Osteocyte (in vitro differentiated cells): ENCODE measurements at regions not wholly inside any gene's neighbourhood (a gene's known extent, or its start where the extent isn't known, plus 50 kb on each side); places are given as distances from the start of the nearest gene placed in this dataset.

Source experiments
- DNase-seq: peaks from one replicate; pipeline ENCODE4 v3.0.0; 2021; ENCODE audit warnings: mixed read lengths; ENCODE audit not compliant: unreplicated experiment; ENCODE audit errors: extremely low spot score
- H3K27ac Mint-ChIP-seq: one replicate; pipeline ENCODE4 v1.8.0; 2021; ENCODE audit warnings: mild to moderate bottlenecking, mixed read lengths; ENCODE audit not compliant: unreplicated experiment
- H3K27me3 Mint-ChIP-seq: one replicate; pipeline ENCODE4 v1.8.0; 2021; ENCODE audit warnings: mixed read lengths; ENCODE audit not compliant: unreplicated experiment
- H3K36me3 Mint-ChIP-seq: one replicate; pipeline ENCODE4 v1.8.0; 2021; ENCODE audit warnings: mixed read lengths; ENCODE audit not compliant: unreplicated experiment
- H3K4me1 Mint-ChIP-seq: one replicate; pipeline ENCODE4 v1.8.0; 2021; ENCODE audit warnings: mixed read lengths; ENCODE audit not compliant: unreplicated experiment
- H3K4me3 Mint-ChIP-seq: one replicate; pipeline ENCODE4 v1.8.0; 2021; ENCODE audit warnings: mild to moderate bottlenecking, moderate library complexity, mixed read lengths; ENCODE audit not compliant: unreplicated experiment
- H3K9me3 Mint-ChIP-seq: one replicate; pipeline ENCODE4 v1.8.0; 2021; ENCODE audit warnings: mixed read lengths; ENCODE audit not compliant: unreplicated experiment
- CTCF ChIP-seq: fragments of 200-600 bp; sonication (generic); IDR thresholded peaks from 2 replicates; pipeline ENCODE4 v1.5.0; 2021; ENCODE audit warnings: antibody characterized with exemption, mild to moderate bottlenecking, moderate library complexity

GRCh38 chr3:144060881-144061280 is 89.3 kb downstream of the DIPK2A start:
- Mint-ChIP-seq H3K36me3 (no peaks in the 10 kb centered on the region), H3K27ac (peak overlapping the region; percentile 33), H3K4me1 (peaks cover 8% of the 10 kb centered on the region), H3K9me3 (no peaks in the 10 kb centered on the region), H3K27me3 (no peaks in the 10 kb centered on the region), H3K4me3 (no peak overlapping the region)
- no peak for TF ChIP-seq CTCF
- no peak for DNase-seq

GRCh38 chr3:144063306-144063705 is 91.7 kb downstream of the DIPK2A start:
- no peak overlapping the region for H3K27ac Mint-ChIP-seq
- TF ChIP-seq CTCF = no peak
- peaks cover 3% of the 10 kb centered on the region for H3K4me1 Mint-ChIP-seq
- no peak overlapping the region for H3K4me3 Mint-ChIP-seq
- no peaks in the 10 kb centered on the region for H3K27me3 Mint-ChIP-seq
- H3K36me3 Mint-ChIP-seq = no peaks in the 10 kb centered on the region
- no peaks in the 10 kb centered on the region for H3K9me3 Mint-ChIP-seq
- no peak for DNase-seq

- Mint-ChIP-seq H3K36me3 (peaks cover 5% of the 10 kb centered on the region), H3K9me3 (peaks cover 10% of the 10 kb centered on the region), H3K4me3 (no peak overlapping the region), H3K4me1 (no peaks in the 10 kb centered on the region), H3K27me3 (no peaks in the 10 kb centered on the region), H3K27ac (no peak overlapping the region)
- no peak for TF ChIP-seq CTCF
- DNase-seq = no peak
Observed at GRCh38 chr3:144067059-144067458, 95.4 kb downstream of the DIPK2A start.

- Mint-ChIP-seq H3K36me3 (peaks cover 7% of the 10 kb centered on the region), H3K4me3 (no peak overlapping the region), H3K27me3 (no peaks in the 10 kb centered on the region), H3K4me1 (peaks cover 13% of the 10 kb centered on the region), H3K27ac (no peak overlapping the region), H3K9me3 (peaks cover 10% of the 10 kb centered on the region)
- no peak for DNase-seq
- TF ChIP-seq CTCF = no peak
Observed at GRCh38 chr3:144073698-144074097, 102.1 kb downstream of the DIPK2A start.

- Mint-ChIP-seq H3K4me1 (peaks cover 7% of the 10 kb centered on the region), H3K27me3 (no peaks in the 10 kb centered on the region), H3K36me3 (no peaks in the 10 kb centered on the region), H3K9me3 (no peaks in the 10 kb centered on the region), H3K4me3 (no peak overlapping the region), H3K27ac (no peak overlapping the region)
- DNase-seq = no peak
- no peak for TF ChIP-seq CTCF
Observed at GRCh38 chr3:144079634-144080033, 108.0 kb downstream of the DIPK2A start.
